ENCODE measurements at regions not wholly inside any gene's neighbourhood (a gene's known extent, or its start where the extent isn't known, plus 50 kb on each side); places are given as distances from the start of the nearest gene placed in this dataset.

DNA sequence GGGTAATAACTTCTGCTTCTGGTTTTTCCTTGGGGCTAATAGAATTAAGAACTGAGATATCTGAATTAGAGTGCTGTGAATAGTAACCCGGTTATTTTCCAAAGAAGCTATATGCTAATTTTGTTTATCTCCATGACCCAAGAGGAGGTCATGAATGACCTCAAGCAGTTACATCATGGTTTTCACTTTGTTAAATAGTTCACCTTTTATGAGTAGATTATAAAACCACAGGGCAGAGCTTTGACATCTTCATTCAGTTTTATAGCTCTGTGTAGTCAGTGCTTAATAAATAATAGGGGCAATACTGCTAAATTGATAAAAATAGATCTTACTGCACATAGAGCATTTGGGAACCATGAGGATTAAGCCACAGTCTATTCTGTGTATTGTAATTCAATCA lies 462.2 kb downstream of the LRIG3 start:
- intact Hi-C loops (cut with micrococcal nuclease): no loop called here
- POLR2A ChIA-PET: no interaction called here
- TF ChIP-seq, protein P1, sequence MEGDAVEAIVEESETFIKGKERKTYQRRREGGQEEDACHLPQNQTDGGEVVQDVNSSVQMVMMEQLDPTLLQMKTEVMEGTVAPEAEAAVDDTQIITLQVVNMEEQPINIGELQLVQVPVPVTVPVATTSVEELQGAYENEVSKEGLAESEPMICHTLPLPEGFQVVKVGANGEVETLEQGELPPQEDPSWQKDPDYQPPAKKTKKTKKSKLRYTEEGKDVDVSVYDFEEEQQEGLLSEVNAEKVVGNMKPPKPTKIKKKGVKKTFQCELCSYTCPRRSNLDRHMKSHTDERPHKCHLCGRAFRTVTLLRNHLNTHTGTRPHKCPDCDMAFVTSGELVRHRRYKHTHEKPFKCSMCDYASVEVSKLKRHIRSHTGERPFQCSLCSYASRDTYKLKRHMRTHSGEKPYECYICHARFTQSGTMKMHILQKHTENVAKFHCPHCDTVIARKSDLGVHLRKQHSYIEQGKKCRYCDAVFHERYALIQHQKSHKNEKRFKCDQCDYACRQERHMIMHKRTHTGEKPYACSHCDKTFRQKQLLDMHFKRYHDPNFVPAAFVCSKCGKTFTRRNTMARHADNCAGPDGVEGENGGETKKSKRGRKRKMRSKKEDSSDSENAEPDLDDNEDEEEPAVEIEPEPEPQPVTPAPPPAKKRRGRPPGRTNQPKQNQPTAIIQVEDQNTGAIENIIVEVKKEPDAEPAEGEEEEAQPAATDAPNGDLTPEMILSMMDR (IDR thresholded peaks at IDR 0.05): no peak
- no peak overlapping the region for H3K27ac Mint-ChIP-seq
- no peaks in the 10 kb centered on the region for H3K36me3 Mint-ChIP-seq (ENCODE audit: low read depth)
- CTCF ChIA-PET: no interaction called here
- no peaks in the 10 kb centered on the region for H3K4me1 Mint-ChIP-seq (ENCODE audit: low read depth)
- no peak for ATAC-seq
- peaks cover 2% of the 10 kb centered on the region for H3K27me3 Mint-ChIP-seq
- no peaks in the 10 kb centered on the region for H3K9me3 Mint-ChIP-seq
- no peak for DNase-seq
- no peak overlapping the region for H3K4me3 Mint-ChIP-seq

DNA sequence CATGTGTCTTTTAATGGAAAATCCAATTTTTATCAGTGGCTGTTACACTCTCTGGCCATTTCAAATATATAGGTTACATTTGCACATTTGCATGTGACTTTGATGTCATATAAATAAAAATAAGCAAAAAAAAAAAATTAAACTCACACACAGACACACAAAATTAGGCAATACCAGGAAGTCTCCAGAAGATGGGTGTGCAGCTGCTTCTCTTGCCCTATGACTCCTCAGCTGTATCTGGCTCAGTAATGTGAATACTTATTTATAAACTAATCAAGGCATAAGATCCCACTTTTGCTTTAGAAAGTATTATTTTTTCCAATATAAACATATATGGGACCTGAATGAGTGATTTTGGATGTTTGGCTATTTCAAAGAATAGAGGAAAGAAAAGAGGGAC lies 461.1 kb downstream of the LRIG3 start:
- no peak for ATAC-seq
- intact Hi-C loops (cut with micrococcal nuclease): no loop called here
- H3K4me3 Mint-ChIP-seq: no peak overlapping the region
- peaks cover 2% of the 10 kb centered on the region for H3K27me3 Mint-ChIP-seq
- no peaks in the 10 kb centered on the region for H3K9me3 Mint-ChIP-seq
- no peaks in the 10 kb centered on the region for H3K36me3 Mint-ChIP-seq (ENCODE audit: low read depth)
- H3K4me1 Mint-ChIP-seq (ENCODE audit: low read depth): no peaks in the 10 kb centered on the region
- DNase-seq: no peak
- CTCF ChIA-PET: no interaction called here
- POLR2A ChIA-PET: no interaction called here
- no peak overlapping the region for H3K27ac Mint-ChIP-seq
- TF ChIP-seq, protein P1 (IDR thresholded peaks at IDR 0.05): no peak

DNA sequence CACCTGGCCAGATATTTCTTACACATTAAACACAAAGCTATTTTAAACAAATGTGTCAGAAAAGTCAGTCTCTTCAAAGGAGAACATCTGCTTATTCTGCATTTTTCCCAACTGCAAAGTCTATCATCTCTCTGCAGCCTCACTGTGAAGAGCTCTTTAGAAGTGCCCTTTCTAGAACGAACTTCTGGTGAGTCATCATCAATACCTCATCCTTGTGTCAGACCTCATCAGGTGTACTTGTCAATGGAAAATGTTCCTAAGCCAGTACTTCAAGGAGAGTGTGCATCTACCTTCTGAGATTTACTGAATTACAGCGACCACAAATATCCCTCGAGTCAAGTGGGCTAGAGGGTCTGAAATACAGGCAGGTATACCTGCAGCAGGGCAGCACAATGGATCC lies 457.3 kb downstream of the LRIG3 start:
- no peak for ATAC-seq
- H3K27me3 Mint-ChIP-seq: peaks cover 2% of the 10 kb centered on the region
- H3K4me3 Mint-ChIP-seq: no peak overlapping the region
- H3K27ac Mint-ChIP-seq: no peak overlapping the region
- ChIA-PET POLR2A (no interaction called here), CTCF (no interaction called here)
- intact Hi-C loops (cut with micrococcal nuclease): no loop called here
- H3K9me3 Mint-ChIP-seq: peaks cover 4% of the 10 kb centered on the region
- no peaks in the 10 kb centered on the region for H3K4me1 Mint-ChIP-seq (ENCODE audit: low read depth)
- TF ChIP-seq, protein P1 (IDR thresholded peaks at IDR 0.05): no peak
- no peaks in the 10 kb centered on the region for H3K36me3 Mint-ChIP-seq (ENCODE audit: low read depth)
- DNase-seq: no peak

DNA sequence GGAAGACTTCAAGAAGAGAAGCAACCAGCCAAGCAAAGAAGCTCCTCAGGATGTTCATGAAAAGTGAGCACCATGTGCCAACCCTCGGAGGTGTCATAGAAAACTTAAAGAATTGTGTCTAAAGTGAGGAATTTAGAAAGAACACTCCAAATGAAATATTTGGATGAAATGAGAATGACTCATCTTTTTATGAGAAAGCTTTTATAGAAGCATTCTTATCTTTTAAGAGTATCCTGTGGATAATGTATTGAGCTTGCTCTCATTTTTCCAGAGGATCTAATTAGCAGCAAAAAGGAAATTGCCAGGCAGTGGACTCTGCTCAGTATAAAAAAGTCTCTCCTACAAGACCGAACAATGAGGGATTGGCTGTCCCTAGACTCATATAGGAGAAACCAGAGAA lies 454.9 kb downstream of the LRIG3 start:
- Mint-ChIP-seq H3K27me3 (peaks cover 2% of the 10 kb centered on the region), H3K36me3 (ENCODE audit: low read depth) (no peaks in the 10 kb centered on the region), H3K4me3 (no peak overlapping the region), H3K4me1 (ENCODE audit: low read depth) (no peaks in the 10 kb centered on the region), H3K9me3 (peaks cover 5% of the 10 kb centered on the region), H3K27ac (no peak overlapping the region)
- TF ChIP-seq, protein P1 (IDR thresholded peaks at IDR 0.05): no peak
- ChIA-PET CTCF (no interaction called here), POLR2A (no interaction called here)
- intact Hi-C loops (cut with micrococcal nuclease): no loop called here
- no peak for DNase-seq
- no peak for ATAC-seq

DNA sequence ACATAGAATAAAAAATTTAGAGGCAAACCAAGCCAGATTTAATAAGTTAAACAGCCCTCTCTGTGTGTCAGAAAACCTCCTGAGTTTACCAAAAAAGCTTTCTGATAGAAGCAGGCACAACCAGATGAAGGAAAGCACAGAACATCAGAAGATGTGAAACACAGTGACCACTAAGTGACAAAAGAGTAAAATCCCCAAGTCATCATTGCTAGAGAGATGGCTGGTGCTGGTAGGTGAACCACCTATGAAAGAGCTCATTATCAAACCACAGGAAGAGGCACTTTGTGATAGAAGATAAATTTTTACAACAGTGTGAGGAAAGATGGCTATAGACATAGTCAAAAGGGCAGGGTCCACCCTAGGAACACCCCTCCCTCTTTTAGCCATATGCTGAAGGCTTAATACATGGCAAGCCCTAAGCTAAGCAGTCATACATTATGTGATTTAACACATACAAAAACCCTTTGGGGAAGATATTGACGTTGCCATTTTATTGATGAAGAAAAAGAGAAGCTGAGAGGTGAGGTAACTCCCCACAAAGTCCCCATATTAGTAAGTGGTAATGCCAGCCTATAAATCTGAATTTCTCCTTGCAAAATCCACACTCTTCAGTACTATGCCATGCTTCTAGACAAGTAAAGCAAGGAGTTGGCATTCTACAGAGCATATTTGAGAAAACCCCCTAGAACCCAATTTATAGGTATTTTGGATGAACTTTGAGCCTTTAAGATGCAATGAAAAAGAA lies 449.9 kb downstream of the LRIG3 start:
- no peak overlapping the region for H3K27ac Mint-ChIP-seq
- no peak for DNase-seq
- intact Hi-C loops (cut with micrococcal nuclease): no loop called here
- H3K27me3 Mint-ChIP-seq: no peaks in the 10 kb centered on the region
- H3K4me1 Mint-ChIP-seq (ENCODE audit: low read depth): no peaks in the 10 kb centered on the region
- ATAC-seq: no peak
- ChIA-PET POLR2A (no interaction called here), CTCF (interaction anchor here (0.9 kb wide), 1 partner anchor 17 kb away, joined by 3 read pairs; no protein-coding TSS in a partner anchor)
- peaks cover 5% of the 10 kb centered on the region for H3K9me3 Mint-ChIP-seq
- no peak overlapping the region for H3K4me3 Mint-ChIP-seq
- H3K36me3 Mint-ChIP-seq (ENCODE audit: low read depth): no peaks in the 10 kb centered on the region
- TF ChIP-seq, protein P1 (IDR thresholded peaks at IDR 0.05): no peak
